Adrenal gland (tissue), 9 donors: ENCODE measurements at regions not wholly inside any gene's neighbourhood (a gene's known extent, or its start where the extent isn't known, plus 50 kb on each side); places are given as distances from the start of the nearest gene placed in this dataset.

Experiments
- DNase-seq, 7 donors: peaks; one replicate each; pipeline ENCODE4 v3.0.0-alpha.2; 2019 to 2020
- H3K27ac ChIP-seq, 5 donors: fragments of 200-600 bp; sonication (generic) in 4 of 5; 1 replicate in 3 of 5; 2 replicates in 2 of 5; pipeline versions ENCODE4 v1.5.1 to v1.8.0; 2016 to 2020; ENCODE audit warnings: mild to moderate bottlenecking in 1 of 5
- H3K27me3 ChIP-seq: fragments of 200-600 bp; 2 replicates; pipeline ENCODE4 v1.8.0; 2021
- H3K36me3 ChIP-seq, 2 donors: fragments of 200-600 bp; replicated peaks in 1 of 2; 1 replicate in 1 of 2; 2 replicates in 1 of 2; pipeline versions ENCODE4 v1.5.1 to v1.8.0; 2018 to 2022
- H3K4me1 ChIP-seq, 2 donors: fragments of 200-600 bp; replicated peaks in 1 of 2; 1 replicate in 1 of 2; 2 replicates in 1 of 2; pipeline versions ENCODE4 v1.5.1 to v1.8.0; 2018 to 2021
- H3K4me3 ChIP-seq, 4 donors: fragments of 200-600 bp; sonication (generic) in 3 of 4; one replicate each; pipeline ENCODE4 v1.5.1; 2016 to 2018
- H3K9me3 ChIP-seq, 3 donors: fragments of 200-600 bp; sonication (generic) in 1 of 3; replicated peaks in 1 of 3; 1 replicate in 2 of 3; 2 replicates in 1 of 3; pipeline versions ENCODE4 v1.5.1 to v1.8.0; 2016 to 2021
- CTCF ChIP-seq, 6 experiments: fragments of 450-650 bp in 4 of 6; fragments of 200-600 bp in 2 of 6; sonication (generic) in 1 of 6; IDR thresholded peaks; 1 replicate in 5 of 6; 2 replicates in 1 of 6; pipeline versions ENCODE4 v1.5.1 to v1.8.0; 2016 to 2021; ENCODE audit warnings: antibody characterized with exemption in 6 of 6, mild to moderate bottlenecking in 2 of 6, moderate library complexity in 1 of 6
- POLR2A ChIP-seq, 2 donors: fragments of 450-650 bp; IDR thresholded peaks; one replicate each; pipeline ENCODE4 v1.6.1; 2017; ENCODE audit warnings: antibody characterized with exemption in 2 of 2, mild to moderate bottlenecking in 2 of 2, moderate library complexity in 1 of 2
- WGBS, 4 donors: extraction: QIAGEN DNeasy Blood & Tissue Kit in 2 of 4; methylation state at CpG; one replicate each; pipeline versions ENCODE4 v1.1.5 to v1.1.7; 2013 to 2017; 5-methylcytosine and 5-hydroxymethylcytosine counted together
- intact Hi-C, 2 donors: fragments of 100-400 bp; cut with DNase I; formaldehyde crosslinking; loops; one replicate each; pipeline versions ENCODE4 v1.14.1 to v1.15.0; 2022 to 2023
- donor health status: healthy with polysubstance abuse.
- donor health status: Bipolar disorder and iron deficiency.
- donor health status: DM: yes; HTN: yes; CAD: no.
- donor health status: DM: no; HTN: no; CAD: no.
- donor health status: DM: no; HTN: no; CAD: no.

DNA sequence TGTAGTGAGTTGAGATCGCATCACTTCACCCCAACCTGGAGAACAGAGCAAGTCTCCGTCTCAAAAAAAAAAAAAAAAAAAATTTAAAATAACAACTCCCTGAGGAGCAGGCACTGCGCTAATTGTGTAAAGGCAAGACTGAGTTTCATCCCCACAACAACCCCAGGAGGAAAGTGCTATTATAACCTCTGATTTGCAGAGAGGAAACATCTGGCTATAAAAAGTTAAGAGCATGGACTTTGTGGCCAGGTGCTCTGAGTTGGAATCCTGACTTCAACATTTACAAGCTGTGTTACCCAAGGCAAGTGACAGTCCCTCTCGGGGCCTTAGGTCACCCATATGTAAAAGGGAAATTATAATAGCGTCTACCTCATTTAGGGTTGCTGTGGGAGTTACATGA is 76.0 kb upstream of the MYL2 start:
- intact Hi-C loops: no loop called here
- WGBS, 4 donors: 80 to 86% (median 83%) methylated on average over 5 of the region's 5 CpGs
- Histone ChIP-seq H3K9me3 (peaks cover 0 to 10% (median 0%) of the 10 kb centered on the region in 3 donors), H3K36me3 (no peaks in the 10 kb centered on the region), H3K4me3 (no peak overlapping the region), H3K4me1 (no peaks in the 10 kb centered on the region), H3K27ac (no peak overlapping the region), H3K27me3 (peaks cover 1% of the 10 kb centered on the region)
- DNase-seq: no peak
- TF ChIP-seq CTCF (IDR thresholded peaks at IDR 0.05): no peak
- TF ChIP-seq POLR2A (IDR thresholded peaks at IDR 0.05): no peak

DNA sequence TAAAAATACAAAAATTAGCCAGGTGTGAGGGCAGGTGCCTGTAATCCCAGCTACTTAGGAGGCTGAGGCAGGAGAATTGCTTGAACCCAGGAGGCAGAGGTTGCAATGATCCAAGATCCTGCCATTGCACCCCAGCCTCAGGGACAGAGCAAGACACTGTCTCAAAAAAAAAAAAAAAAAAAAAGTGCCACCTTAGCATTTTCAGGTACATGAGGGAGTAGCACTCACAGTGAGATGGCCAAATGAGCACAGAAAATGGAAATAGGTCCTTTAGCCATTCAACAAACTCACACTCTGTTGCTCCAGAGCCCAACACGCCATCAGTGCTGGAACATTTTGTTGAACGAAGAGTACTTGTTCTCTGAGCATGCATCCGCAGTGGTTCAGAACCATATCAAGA is 75.2 kb upstream of the MYL2 start:
- Histone ChIP-seq H3K4me1 (no peaks in the 10 kb centered on the region), H3K36me3 (no peaks in the 10 kb centered on the region), H3K4me3 (no peak overlapping the region), H3K27me3 (no peaks in the 10 kb centered on the region), H3K27ac (no peak overlapping the region), H3K9me3 (peaks cover 0 to 10% (median 0%) of the 10 kb centered on the region in 3 donors)
- WGBS, 4 donors: 91 to 100% (median 95%) methylated on average over 3 of the region's 3 CpGs
- intact Hi-C loops: no loop called here
- no peak for TF ChIP-seq POLR2A (IDR thresholded peaks at IDR 0.05)
- TF ChIP-seq CTCF (IDR thresholded peaks at IDR 0.05): no peak
- no peak for DNase-seq

DNA sequence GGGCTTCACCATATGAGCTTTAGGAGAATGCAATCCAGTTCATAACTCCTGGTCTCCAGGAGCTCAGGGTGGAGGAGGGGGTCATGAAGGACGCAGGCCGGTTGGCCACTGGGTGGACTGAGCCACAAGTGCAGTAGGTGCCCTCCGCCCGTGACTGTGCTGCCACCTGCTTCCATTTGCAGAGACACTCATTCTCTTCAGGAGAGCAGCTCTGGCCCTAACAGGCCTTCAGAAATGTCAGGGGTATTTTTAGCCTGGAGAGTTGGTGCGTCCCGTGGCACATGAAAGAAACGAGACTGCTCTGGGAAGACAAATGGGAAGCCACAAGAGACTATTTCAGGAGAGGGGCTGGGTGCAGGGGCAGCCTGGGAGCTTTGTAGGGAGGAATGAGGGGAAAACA is 74.6 kb upstream of the MYL2 start:
- Histone ChIP-seq H3K27ac (no peak overlapping the region), H3K27me3 (no peaks in the 10 kb centered on the region), H3K36me3 (no peaks in the 10 kb centered on the region), H3K9me3 (peaks cover 0 to 10% (median 0%) of the 10 kb centered on the region in 3 donors), H3K4me3 (no peak overlapping the region), H3K4me1 (no peaks in the 10 kb centered on the region)
- intact Hi-C loops: no loop called here
- 57 to 61% (median 59%) methylated on average over 7 of the region's 7 CpGs for WGBS, 4 donors
- TF ChIP-seq CTCF (IDR thresholded peaks at IDR 0.05) (no peak), POLR2A (IDR thresholded peaks at IDR 0.05) (no peak)
- no peak for DNase-seq

- Histone ChIP-seq H3K4me1 (no peaks in the 10 kb centered on the region), H3K36me3 (no peaks in the 10 kb centered on the region), H3K27me3 (no peaks in the 10 kb centered on the region), H3K4me3 (no peak overlapping the region), H3K27ac (no peak overlapping the region), H3K9me3 (peaks cover 0 to 3% (median 0%) of the 10 kb centered on the region in 3 donors)
- TF ChIP-seq POLR2A (IDR thresholded peaks at IDR 0.05): no peak
- no peak for TF ChIP-seq CTCF (IDR thresholded peaks at IDR 0.05)
- no peak for DNase-seq
- intact Hi-C loops: no loop called here
- WGBS, 4 donors: 77 to 100% (median 84%) methylated on average over 2 to 3 of the region's 3 CpGs
Observed at GRCh38 chr12:110993434-110993833, 73.1 kb upstream of the MYL2 start.
